Rectal smooth muscle tissue (tissue), 1 donor: ENCODE measurements at regions not wholly inside any gene's neighbourhood (a gene's known extent, or its start where the extent isn't known, plus 50 kb on each side); places are given as distances from the start of the nearest gene placed in this dataset.

Experiments used
- H3K27ac ChIP-seq: one replicate; pipeline ENCODE4 v1.7.0; 2013; ENCODE audit warnings: low read depth, low read length, inconsistent platforms
- H3K27me3 ChIP-seq: one replicate; pipeline ENCODE4 v1.7.0; 2013; ENCODE audit warnings: low read length; ENCODE audit not compliant: control insufficient read depth, insufficient read depth
- H3K36me3 ChIP-seq: one replicate; pipeline ENCODE4 v1.7.0; 2013; ENCODE audit warnings: low read length; ENCODE audit not compliant: control insufficient read depth, insufficient read depth
- H3K4me1 ChIP-seq: one replicate; pipeline ENCODE4 v1.7.0; 2013; ENCODE audit warnings: low read length; ENCODE audit not compliant: control insufficient read depth, insufficient read depth
- H3K4me3 ChIP-seq: one replicate; pipeline ENCODE4 v1.7.0; 2013; ENCODE audit warnings: low read length
- H3K9ac ChIP-seq: one replicate; pipeline ENCODE4 v1.7.0; 2013; ENCODE audit warnings: low read length

- H3K36me3 ChIP-seq, result no peaks in the 10 kb centered on the region
- no peak overlapping the region for H3K9ac ChIP-seq
- no peaks in the 10 kb centered on the region for H3K4me1 ChIP-seq
- no peak overlapping the region for H3K27ac ChIP-seq
- no peaks in the 10 kb centered on the region for H3K27me3 ChIP-seq
- H3K4me3 ChIP-seq, result no peak overlapping the region
Observed at GRCh38 chr5:155313518-155313917, 300.0 kb downstream of the KIF4B start.

GRCh38 chr5:155316070-155316714 lies 302.6 kb downstream of the KIF4B start:
- Histone ChIP-seq H3K9ac (no peak overlapping the region), H3K27ac (no peak overlapping the region), H3K4me1 (no peaks in the 10 kb centered on the region), H3K27me3 (no peaks in the 10 kb centered on the region), H3K4me3 (no peak overlapping the region), H3K36me3 (no peaks in the 10 kb centered on the region)

GRCh38 chr5:155332618-155333017 lies 319.1 kb downstream of the KIF4B start:
- Histone ChIP-seq H3K4me3 (no peak overlapping the region), H3K36me3 (no peaks in the 10 kb centered on the region), H3K9ac (no peak overlapping the region), H3K4me1 (no peaks in the 10 kb centered on the region), H3K27me3 (no peaks in the 10 kb centered on the region), H3K27ac (no peak overlapping the region)

- H3K9ac ChIP-seq, result no peak overlapping the region
- no peaks in the 10 kb centered on the region for H3K27me3 ChIP-seq
- H3K4me1 ChIP-seq, result no peaks in the 10 kb centered on the region
- no peaks in the 10 kb centered on the region for H3K36me3 ChIP-seq
- no peak overlapping the region for H3K27ac ChIP-seq
- no peak overlapping the region for H3K4me3 ChIP-seq
Observed at GRCh38 chr5:155342956-155343355, 329.4 kb downstream of the KIF4B start.

GRCh38 chr5:155343468-155343867 lies 329.9 kb downstream of the KIF4B start:
- H3K9ac ChIP-seq, result no peak overlapping the region
- H3K4me1 ChIP-seq, result no peaks in the 10 kb centered on the region
- H3K36me3 ChIP-seq, result no peaks in the 10 kb centered on the region
- no peak overlapping the region for H3K27ac ChIP-seq
- H3K27me3 ChIP-seq, result no peaks in the 10 kb centered on the region
- H3K4me3 ChIP-seq, result no peak overlapping the region

- H3K4me1 ChIP-seq, result no peaks in the 10 kb centered on the region
- no peak overlapping the region for H3K27ac ChIP-seq
- H3K9ac ChIP-seq, result no peak overlapping the region
- no peak overlapping the region for H3K4me3 ChIP-seq
- no peaks in the 10 kb centered on the region for H3K36me3 ChIP-seq
- no peaks in the 10 kb centered on the region for H3K27me3 ChIP-seq
Observed at GRCh38 chr5:155353231-155353630, 339.7 kb downstream of the KIF4B start.

GRCh38 chr5:155366096-155366495 lies 352.5 kb downstream of the KIF4B start:
- Histone ChIP-seq H3K4me1 (no peaks in the 10 kb centered on the region), H3K4me3 (no peak overlapping the region), H3K9ac (no peak overlapping the region), H3K27me3 (no peaks in the 10 kb centered on the region), H3K27ac (no peak overlapping the region), H3K36me3 (no peaks in the 10 kb centered on the region)

- no peak overlapping the region for H3K27ac ChIP-seq
- H3K4me3 ChIP-seq, result no peak overlapping the region
- no peaks in the 10 kb centered on the region for H3K36me3 ChIP-seq
- no peak overlapping the region for H3K9ac ChIP-seq
- H3K4me1 ChIP-seq, result no peaks in the 10 kb centered on the region
- no peaks in the 10 kb centered on the region for H3K27me3 ChIP-seq
Observed at GRCh38 chr5:155367841-155368240, 354.3 kb downstream of the KIF4B start.

GRCh38 chr5:155368490-155368889 lies 354.9 kb downstream of the KIF4B start:
- no peaks in the 10 kb centered on the region for H3K4me1 ChIP-seq
- H3K27ac ChIP-seq, result no peak overlapping the region
- no peak overlapping the region for H3K9ac ChIP-seq
- H3K27me3 ChIP-seq, result no peaks in the 10 kb centered on the region
- no peak overlapping the region for H3K4me3 ChIP-seq
- H3K36me3 ChIP-seq, result no peaks in the 10 kb centered on the region

GRCh38 chr5:155380480-155380879 lies 366.9 kb downstream of the KIF4B start:
- no peaks in the 10 kb centered on the region for H3K27me3 ChIP-seq
- no peaks in the 10 kb centered on the region for H3K36me3 ChIP-seq
- no peak overlapping the region for H3K4me3 ChIP-seq
- H3K27ac ChIP-seq, result no peak overlapping the region
- no peaks in the 10 kb centered on the region for H3K4me1 ChIP-seq
- H3K9ac ChIP-seq, result no peak overlapping the region

GRCh38 chr5:155381654-155382053 lies 368.1 kb downstream of the KIF4B start:
- no peaks in the 10 kb centered on the region for H3K4me1 ChIP-seq
- no peaks in the 10 kb centered on the region for H3K27me3 ChIP-seq
- no peak overlapping the region for H3K4me3 ChIP-seq
- H3K27ac ChIP-seq, result no peak overlapping the region
- H3K36me3 ChIP-seq, result no peaks in the 10 kb centered on the region
- no peak overlapping the region for H3K9ac ChIP-seq

- H3K9ac ChIP-seq, result no peak overlapping the region
- H3K4me3 ChIP-seq, result no peak overlapping the region
- no peaks in the 10 kb centered on the region for H3K27me3 ChIP-seq
- H3K4me1 ChIP-seq, result no peaks in the 10 kb centered on the region
- no peaks in the 10 kb centered on the region for H3K36me3 ChIP-seq
- no peak overlapping the region for H3K27ac ChIP-seq
Observed at GRCh38 chr5:155389498-155389897, 375.9 kb downstream of the KIF4B start.

- Histone ChIP-seq H3K27ac (no peak overlapping the region), H3K4me3 (no peak overlapping the region), H3K4me1 (no peaks in the 10 kb centered on the region), H3K9ac (no peak overlapping the region), H3K27me3 (no peaks in the 10 kb centered on the region), H3K36me3 (no peaks in the 10 kb centered on the region)
Observed at GRCh38 chr5:155394727-155395126, 381.2 kb downstream of the KIF4B start.
